ENCODE measurements at regions not wholly inside any gene's neighbourhood (a gene's known extent, or its start where the extent isn't known, plus 50 kb on each side); places are given as distances from the start of the nearest gene placed in this dataset.

DNA sequence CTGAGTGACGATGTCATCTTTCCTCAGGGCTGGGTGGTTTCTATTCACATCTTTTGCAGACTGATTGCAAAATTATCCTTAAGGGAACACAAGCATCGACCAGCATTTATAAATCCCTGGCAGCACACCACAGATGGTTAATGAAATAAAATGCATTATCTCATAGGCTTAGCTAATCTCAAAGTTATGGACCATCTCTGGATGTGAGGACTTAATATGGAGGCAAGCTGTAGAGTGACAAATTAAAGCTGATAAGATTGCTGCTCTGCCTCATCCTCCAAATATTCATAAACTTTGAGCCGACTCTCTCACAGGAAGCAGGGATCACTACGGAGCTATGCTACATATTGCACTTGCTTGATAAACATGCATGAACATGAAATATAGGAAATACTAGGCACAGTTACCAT is 663.2 kb upstream of the RGMB start:
- DNase-seq (ENCODE audit: low read depth in 1 of 2, low spot score in 1 of 2), result no peak
- Histone ChIP-seq H3K27me3 (ENCODE audit: insufficient read depth, poor library complexity, severe bottlenecking) (no peaks in the 10 kb centered on the region), H3K4me3 (replicated peaks; ENCODE audit: insufficient read depth, low read length) (no peak overlapping the region), H3K27ac (replicated peaks) (no peak overlapping the region)
- TF ChIP-seq GABPA (IDR thresholded peaks at IDR 0.05; ENCODE audit: low read depth) (no peak), SPI1 (IDR thresholded peaks at IDR 0.05; ENCODE audit: borderline replicate concordance, low read depth) (no peak), POLR2AphosphoS5 (IDR thresholded peaks at IDR 0.05; ENCODE audit: low read depth) (no peak)
- TF ChIP-seq, protein P1, sequence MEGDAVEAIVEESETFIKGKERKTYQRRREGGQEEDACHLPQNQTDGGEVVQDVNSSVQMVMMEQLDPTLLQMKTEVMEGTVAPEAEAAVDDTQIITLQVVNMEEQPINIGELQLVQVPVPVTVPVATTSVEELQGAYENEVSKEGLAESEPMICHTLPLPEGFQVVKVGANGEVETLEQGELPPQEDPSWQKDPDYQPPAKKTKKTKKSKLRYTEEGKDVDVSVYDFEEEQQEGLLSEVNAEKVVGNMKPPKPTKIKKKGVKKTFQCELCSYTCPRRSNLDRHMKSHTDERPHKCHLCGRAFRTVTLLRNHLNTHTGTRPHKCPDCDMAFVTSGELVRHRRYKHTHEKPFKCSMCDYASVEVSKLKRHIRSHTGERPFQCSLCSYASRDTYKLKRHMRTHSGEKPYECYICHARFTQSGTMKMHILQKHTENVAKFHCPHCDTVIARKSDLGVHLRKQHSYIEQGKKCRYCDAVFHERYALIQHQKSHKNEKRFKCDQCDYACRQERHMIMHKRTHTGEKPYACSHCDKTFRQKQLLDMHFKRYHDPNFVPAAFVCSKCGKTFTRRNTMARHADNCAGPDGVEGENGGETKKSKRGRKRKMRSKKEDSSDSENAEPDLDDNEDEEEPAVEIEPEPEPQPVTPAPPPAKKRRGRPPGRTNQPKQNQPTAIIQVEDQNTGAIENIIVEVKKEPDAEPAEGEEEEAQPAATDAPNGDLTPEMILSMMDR (IDR thresholded peaks at IDR 0.05; ENCODE audit: insufficient read depth, low read length), result no peak
- TF ChIP-seq, protein P2, sequence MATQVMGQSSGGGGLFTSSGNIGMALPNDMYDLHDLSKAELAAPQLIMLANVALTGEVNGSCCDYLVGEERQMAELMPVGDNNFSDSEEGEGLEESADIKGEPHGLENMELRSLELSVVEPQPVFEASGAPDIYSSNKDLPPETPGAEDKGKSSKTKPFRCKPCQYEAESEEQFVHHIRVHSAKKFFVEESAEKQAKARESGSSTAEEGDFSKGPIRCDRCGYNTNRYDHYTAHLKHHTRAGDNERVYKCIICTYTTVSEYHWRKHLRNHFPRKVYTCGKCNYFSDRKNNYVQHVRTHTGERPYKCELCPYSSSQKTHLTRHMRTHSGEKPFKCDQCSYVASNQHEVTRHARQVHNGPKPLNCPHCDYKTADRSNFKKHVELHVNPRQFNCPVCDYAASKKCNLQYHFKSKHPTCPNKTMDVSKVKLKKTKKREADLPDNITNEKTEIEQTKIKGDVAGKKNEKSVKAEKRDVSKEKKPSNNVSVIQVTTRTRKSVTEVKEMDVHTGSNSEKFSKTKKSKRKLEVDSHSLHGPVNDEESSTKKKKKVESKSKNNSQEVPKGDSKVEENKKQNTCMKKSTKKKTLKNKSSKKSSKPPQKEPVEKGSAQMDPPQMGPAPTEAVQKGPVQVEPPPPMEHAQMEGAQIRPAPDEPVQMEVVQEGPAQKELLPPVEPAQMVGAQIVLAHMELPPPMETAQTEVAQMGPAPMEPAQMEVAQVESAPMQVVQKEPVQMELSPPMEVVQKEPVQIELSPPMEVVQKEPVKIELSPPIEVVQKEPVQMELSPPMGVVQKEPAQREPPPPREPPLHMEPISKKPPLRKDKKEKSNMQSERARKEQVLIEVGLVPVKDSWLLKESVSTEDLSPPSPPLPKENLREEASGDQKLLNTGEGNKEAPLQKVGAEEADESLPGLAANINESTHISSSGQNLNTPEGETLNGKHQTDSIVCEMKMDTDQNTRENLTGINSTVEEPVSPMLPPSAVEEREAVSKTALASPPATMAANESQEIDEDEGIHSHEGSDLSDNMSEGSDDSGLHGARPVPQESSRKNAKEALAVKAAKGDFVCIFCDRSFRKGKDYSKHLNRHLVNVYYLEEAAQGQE (IDR thresholded peaks at IDR 0.05; ENCODE audit: insufficient replicate concordance, low read depth), result no peak

DNA sequence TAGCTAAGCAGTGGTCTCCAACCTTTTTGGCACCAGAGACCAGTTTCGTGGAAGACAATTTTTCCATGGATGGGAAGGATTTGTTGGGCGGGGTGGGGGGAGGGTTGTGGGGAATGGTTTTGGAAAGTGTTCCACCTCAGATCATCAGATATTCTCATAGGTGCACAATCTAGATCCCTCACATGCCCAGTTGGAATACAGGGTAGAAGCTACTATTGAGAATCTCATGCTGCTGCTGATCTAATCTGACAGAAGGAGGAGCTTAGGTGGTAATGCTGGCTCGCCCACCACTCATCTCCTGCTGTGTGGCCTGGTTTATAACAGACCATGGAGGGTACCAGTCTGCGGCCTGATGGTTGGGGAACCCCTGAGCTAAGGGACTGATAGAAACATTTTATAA is 662.7 kb upstream of the RGMB start:
- H3K27ac ChIP-seq (replicated peaks), result no peak overlapping the region
- H3K27me3 ChIP-seq (ENCODE audit: insufficient read depth, poor library complexity, severe bottlenecking), result no peaks in the 10 kb centered on the region
- no peak overlapping the region for H3K4me3 ChIP-seq (replicated peaks; ENCODE audit: insufficient read depth, low read length)
- DNase-seq (ENCODE audit: low read depth in 1 of 2, low spot score in 1 of 2), result no peak
- no peak for TF ChIP-seq GABPA (IDR thresholded peaks at IDR 0.05; ENCODE audit: low read depth)
- TF ChIP-seq, protein P1 (IDR thresholded peaks at IDR 0.05; ENCODE audit: insufficient read depth, low read length), result no peak
- no peak for TF ChIP-seq POLR2AphosphoS5 (IDR thresholded peaks at IDR 0.05; ENCODE audit: low read depth)
- no peak for TF ChIP-seq SPI1 (IDR thresholded peaks at IDR 0.05; ENCODE audit: borderline replicate concordance, low read depth)
- TF ChIP-seq, protein P2 (IDR thresholded peaks at IDR 0.05; ENCODE audit: insufficient replicate concordance, low read depth), result no peak

DNA sequence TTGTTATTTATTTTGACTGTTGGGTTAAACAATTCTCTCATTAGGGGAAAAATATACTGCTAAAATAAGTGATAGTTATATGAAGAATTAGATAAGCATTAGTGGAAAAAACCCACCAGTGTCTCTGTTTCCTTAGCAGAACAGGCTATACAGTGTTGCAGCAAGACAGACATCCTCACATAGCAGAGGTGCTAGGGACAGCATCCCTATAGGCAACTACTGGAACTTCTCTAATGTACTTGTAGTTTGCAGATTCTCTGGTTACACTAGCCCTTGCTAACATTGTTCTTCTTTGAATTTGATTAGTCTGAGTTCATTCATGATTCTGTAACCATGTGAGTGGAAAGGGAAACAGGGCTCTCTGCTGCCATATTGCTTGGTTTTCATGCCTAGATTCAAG is 661.8 kb upstream of the RGMB start:
- Histone ChIP-seq H3K4me3 (replicated peaks; ENCODE audit: insufficient read depth, low read length) (no peak overlapping the region), H3K27me3 (ENCODE audit: insufficient read depth, poor library complexity, severe bottlenecking) (no peaks in the 10 kb centered on the region), H3K27ac (replicated peaks) (no peak overlapping the region)
- no peak for DNase-seq (ENCODE audit: low read depth in 1 of 2, low spot score in 1 of 2)
- no peak for TF ChIP-seq GABPA (IDR thresholded peaks at IDR 0.05; ENCODE audit: low read depth)

DNA sequence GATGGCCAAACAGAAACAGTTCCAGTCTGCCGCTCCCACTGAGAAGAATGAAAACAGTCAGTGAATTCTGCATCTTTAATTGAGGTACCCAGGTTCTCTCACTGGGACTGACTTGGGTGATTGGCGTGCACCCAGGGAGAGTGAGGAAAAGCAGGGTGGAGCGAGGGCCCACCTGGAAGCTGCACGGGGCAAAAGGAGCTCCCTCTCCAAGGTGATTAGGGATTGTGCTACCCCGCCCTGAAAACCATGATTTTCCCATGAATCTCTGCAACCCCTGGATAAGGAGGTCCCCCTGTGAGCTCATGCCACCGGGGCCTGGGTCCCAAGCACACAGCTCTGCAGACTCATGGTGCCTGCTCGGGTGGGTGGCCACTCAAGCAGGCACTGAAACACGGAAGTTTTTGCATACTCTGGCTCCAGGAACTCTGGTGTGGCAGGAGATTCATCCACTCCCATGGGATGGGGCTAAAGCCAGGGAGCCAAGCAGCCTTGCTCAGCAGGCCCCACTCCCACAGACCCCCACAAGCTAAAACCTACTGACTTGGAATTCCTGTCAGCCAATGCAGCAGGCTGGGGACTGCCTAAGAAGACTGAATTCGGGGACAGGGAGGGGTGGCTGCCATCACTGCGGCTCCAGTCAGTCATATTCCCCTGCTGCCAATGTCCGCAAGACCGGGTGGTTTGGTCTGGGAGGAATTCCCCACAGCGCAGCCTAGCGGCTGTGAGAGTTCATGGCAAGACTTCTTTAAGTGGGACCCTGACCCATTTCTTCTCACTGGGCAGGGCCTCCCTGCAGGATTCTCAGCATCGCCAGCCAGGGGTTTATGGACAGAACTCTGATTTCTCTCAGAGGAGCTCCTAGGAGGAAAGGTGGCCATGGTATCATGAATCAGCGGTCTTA is 652.2 kb upstream of the RGMB start:
- Histone ChIP-seq H3K4me3 (replicated peaks; ENCODE audit: insufficient read depth, low read length) (no peak overlapping the region), H3K27ac (replicated peaks) (no peak overlapping the region), H3K27me3 (ENCODE audit: insufficient read depth, poor library complexity, severe bottlenecking) (no peaks in the 10 kb centered on the region)
- TF ChIP-seq SPI1 (IDR thresholded peaks at IDR 0.05; ENCODE audit: borderline replicate concordance, low read depth) (no peak), GABPA (IDR thresholded peaks at IDR 0.05; ENCODE audit: low read depth) (no peak), POLR2AphosphoS5 (IDR thresholded peaks at IDR 0.05; ENCODE audit: low read depth) (no peak)
- TF ChIP-seq, protein P2 (IDR thresholded peaks at IDR 0.05; ENCODE audit: insufficient replicate concordance, low read depth), result no peak
- TF ChIP-seq, protein P1 (IDR thresholded peaks at IDR 0.05; ENCODE audit: insufficient read depth, low read length), result no peak
- no peak for DNase-seq (ENCODE audit: low read depth in 1 of 2, low spot score in 1 of 2)
